GM10266 (cell line): ENCODE measurements at regions not wholly inside any gene's neighbourhood (a gene's known extent, or its start where the extent isn't known, plus 50 kb on each side); places are given as distances from the start of the nearest gene placed in this dataset.

ENCODE experiments used
- DNase-seq: peaks from one replicate; pipeline ENCODE4 v3.0.0; 2012; ENCODE audit errors: extremely low spot score
- TF ChIP-seq, protein P1 (sequence below): IDR thresholded peaks from 2 replicates; pipeline ENCODE4 v1.5.1; 2012; ENCODE audit warnings: mild to moderate bottlenecking, low read depth; ENCODE audit not compliant: control insufficient read depth, insufficient read depth; ENCODE audit errors: missing control alignments

DNA sequence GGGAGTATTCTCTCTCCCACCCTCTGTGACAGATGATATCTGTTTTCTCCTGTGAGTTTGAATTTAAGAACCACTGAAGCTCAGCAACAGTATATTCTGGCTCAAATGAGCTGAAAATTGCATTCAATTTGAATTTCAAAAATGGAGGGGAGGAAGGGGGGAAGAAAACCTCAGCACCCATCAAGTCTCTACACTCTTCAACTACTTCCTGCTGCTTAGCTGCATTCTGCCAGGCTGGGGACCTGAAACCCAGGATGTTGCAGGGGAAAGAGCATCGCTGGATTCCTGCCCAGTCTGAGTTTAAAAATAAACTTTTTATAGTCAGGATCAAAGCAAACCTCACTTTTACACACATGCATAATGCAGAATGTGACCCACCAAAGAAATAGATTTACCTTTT, 214.3 kb upstream of the ESRRG start:
- TF ChIP-seq, protein P1, sequence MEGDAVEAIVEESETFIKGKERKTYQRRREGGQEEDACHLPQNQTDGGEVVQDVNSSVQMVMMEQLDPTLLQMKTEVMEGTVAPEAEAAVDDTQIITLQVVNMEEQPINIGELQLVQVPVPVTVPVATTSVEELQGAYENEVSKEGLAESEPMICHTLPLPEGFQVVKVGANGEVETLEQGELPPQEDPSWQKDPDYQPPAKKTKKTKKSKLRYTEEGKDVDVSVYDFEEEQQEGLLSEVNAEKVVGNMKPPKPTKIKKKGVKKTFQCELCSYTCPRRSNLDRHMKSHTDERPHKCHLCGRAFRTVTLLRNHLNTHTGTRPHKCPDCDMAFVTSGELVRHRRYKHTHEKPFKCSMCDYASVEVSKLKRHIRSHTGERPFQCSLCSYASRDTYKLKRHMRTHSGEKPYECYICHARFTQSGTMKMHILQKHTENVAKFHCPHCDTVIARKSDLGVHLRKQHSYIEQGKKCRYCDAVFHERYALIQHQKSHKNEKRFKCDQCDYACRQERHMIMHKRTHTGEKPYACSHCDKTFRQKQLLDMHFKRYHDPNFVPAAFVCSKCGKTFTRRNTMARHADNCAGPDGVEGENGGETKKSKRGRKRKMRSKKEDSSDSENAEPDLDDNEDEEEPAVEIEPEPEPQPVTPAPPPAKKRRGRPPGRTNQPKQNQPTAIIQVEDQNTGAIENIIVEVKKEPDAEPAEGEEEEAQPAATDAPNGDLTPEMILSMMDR: no peak
- no peak for DNase-seq

DNA sequence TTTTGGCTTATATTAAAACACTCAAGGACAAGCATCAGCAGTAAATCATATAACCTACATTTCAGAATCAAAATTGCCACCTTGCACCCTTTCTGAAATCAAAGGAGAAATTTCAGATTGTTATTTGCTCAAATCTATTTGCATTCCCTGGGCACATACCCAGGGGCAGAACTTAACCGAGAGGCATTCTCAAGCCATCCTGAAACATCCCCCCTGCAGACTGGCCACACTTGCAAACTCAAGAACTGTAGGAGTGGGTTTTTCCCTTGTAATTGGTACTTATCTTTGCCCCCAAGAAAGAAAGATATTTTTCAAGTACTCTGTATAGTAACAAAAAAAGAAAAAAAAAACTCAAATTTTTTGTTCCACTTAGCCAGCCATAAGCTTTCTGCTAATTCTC, 213.6 kb upstream of the ESRRG start:
- DNase-seq: no peak
- TF ChIP-seq, protein P1: no peak

DNA sequence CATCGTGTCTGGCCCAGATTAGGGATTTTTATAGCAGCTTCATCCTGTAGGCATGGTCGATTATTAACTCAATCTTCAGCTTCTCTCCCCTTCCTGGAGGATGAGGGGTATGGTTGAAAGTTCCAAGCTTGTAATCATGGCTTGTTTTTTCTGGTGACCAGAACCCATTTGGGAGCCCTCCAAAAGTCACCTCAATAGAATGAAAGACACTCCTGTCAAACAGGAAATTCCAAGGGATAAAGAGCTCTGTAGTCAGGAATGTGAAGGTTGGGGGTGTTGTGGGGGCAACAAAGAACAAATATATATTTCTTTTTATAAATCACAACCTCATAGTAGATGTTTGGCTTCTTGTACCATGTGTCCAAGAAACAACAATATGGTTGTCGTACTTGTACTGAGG, 212.7 kb upstream of the ESRRG start:
- TF ChIP-seq, protein P1: no peak
- DNase-seq: no peak

DNA sequence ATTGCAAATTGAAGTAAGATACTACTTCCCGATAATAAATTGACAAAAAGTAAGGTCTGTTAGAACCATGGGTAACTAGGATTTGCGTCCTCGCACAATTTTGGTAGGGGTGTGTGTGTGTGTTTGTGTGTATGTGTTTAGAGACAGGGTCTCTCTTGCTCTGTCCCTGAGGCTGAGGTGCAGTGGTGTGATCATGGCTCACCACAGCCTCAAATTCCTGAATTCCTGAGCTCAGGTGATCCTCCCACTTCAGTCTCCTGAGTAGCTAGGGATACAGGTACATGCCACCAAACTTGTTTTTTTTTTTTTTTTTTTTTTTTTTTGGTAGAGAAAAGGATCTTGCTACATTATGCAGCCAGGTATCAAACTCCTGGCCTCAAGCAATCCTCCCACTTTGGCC, 209.2 kb upstream of the ESRRG start:
- DNase-seq: no peak
- TF ChIP-seq, protein P1: no peak

DNA sequence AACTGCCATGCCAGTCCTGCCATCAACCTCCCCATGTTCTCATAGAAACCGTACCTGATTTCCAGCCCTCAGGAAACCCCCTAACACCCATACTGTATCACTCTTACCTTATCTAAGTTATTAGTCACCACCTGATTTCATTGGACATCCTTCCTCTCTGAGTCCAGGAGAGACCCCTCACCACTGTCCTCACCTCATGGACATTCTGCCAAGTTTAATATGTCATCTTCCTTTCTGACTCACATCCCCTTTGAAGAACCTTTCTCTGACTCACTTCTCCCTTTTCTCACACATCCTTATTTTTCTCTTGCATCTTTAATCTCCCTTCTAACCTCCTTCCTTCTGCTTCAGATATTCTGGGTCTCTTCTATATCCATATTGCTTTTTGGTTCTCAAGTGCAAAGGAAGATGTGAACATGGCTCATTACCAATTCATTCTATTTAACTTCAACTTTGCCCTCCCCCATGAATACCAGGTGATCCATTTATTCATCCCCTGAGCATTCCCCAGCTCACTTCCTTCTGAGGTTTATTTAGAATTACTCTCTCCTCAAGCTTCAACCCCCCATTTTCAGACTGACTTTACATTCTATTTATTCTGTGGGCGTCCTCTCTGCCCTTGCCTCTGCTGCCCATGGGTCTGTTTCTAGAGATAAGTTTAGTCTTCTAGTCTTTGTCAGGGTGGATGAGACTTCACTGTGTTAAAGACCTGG, 206.8 kb upstream of the ESRRG start:
- TF ChIP-seq, protein P1: no peak
- no peak for DNase-seq

DNA sequence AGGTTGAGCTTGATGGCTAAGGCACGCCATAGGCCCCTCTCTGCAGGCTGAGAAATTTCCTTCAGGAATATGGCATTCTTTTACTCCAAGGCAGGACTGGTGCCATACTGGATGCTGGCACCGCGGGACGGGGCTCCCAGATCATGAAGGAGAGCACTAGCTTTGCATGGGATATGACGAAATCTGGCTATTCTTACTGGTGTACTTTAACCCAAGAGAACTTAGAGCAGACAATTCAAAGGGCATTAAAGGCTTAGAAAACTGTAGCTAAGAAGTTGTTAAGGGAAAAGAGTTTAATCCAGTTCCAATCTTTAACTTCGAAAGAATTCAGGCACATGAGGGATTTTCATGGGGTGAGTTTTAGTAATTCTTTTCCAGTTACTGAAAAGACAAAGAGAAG, 204.4 kb upstream of the ESRRG start:
- TF ChIP-seq, protein P1: no peak
- no peak for DNase-seq

DNA sequence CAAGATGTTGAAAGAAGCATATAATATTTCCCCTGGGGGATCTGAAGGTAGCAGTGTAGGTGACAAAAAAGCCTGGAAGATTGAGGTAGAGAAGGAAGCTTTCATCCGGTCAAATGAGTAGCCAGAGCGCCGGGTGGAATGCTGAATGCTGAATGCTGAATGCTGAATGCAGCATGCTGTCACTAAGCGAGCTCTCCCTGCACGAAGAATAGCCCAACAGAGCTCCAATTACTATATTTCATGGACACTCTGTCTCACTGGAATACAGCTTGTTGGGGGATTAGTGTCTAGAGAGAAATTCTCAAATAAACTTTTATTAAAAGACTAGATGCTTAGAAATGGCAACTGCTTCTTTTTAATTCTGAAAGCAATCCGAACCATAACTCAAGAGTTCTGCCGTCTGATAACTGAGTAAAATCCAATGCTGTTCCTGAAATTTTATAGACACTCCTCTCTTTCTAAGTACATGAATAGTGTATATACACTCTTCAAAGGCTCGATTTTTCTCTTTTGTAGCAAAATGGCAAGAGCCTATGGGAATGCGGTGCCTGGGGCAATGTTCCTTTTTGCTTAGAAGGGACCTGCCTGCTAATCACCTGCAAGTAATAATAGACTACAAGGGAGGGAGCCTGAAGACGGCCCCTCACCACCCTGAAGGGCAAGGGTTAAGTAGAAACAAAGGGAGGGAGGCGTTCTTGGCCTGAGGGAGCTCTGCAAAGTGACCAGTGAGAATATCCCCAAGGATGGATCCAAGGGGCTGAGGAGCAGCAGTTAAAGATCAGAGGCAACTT, 203.7 kb upstream of the ESRRG start:
- no peak for DNase-seq
- TF ChIP-seq, protein P1: no peak
